ENCODE measurements at regions not wholly inside any gene's neighbourhood (a gene's known extent, or its start where the extent isn't known, plus 50 kb on each side); places are given as distances from the start of the nearest gene placed in this dataset.

DNA sequence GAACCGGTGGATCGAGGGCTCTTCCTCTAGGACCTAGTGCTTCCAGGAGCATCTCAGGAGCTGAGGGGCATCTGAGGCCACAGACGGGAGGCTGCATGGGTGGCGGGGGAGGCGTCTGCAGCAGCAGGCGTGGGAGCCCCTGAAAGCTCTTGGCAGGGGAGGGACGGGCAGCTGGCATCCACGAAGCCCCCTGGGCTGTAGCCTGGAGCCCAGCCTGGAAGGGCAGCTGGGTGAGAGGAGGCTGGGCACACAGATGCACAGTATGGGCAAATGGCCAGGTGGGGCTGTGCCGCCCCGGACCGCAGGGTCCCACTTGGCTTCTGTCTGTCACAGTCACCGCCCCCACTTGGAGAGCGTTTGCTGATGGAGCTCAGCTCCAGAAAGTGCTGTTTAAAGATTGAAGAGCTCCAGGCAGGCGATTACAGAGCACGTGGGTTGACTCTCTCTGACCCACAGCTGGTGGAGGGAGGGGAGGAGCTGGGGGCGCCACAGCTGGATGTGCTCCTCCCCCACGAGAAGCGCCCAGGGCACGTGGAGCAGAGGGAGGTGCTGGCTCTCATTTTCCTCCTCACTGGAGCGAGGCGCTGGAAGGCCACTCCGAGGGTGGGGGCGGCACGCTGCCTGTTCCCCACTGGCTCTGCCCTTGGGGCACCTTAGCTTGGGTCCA lies 155.0 kb upstream of the C14orf180 start:
- H3K27ac ChIP-seq (ENCODE audit: low read depth in 1 of 2, low read length in 2 of 2) = no peak overlapping the region
- no peak overlapping the region for H3K4me3 ChIP-seq (ENCODE audit: low read depth in 1 of 3, low read length in 3 of 3)
- WGBS = 43% methylated on average over 24 of the region's 24 CpGs
- no peak for DNase-seq (ENCODE audit: low spot score)
- H3K9me3 ChIP-seq (ENCODE audit: control insufficient read depth in 4 of 4, low read length in 3 of 4) = no peaks in the 10 kb centered on the region
- no peaks in the 10 kb centered on the region for H3K36me3 ChIP-seq (ENCODE audit: control insufficient read depth in 4 of 4, insufficient read depth in 3 of 4, low read depth in 1 of 4, low read length in 3 of 4)
- H3K4me1 ChIP-seq (ENCODE audit: control insufficient read depth in 4 of 4, insufficient read depth in 4 of 4, low read length in 3 of 4) = no peaks in the 10 kb centered on the region
- TF ChIP-seq, protein P1, sequence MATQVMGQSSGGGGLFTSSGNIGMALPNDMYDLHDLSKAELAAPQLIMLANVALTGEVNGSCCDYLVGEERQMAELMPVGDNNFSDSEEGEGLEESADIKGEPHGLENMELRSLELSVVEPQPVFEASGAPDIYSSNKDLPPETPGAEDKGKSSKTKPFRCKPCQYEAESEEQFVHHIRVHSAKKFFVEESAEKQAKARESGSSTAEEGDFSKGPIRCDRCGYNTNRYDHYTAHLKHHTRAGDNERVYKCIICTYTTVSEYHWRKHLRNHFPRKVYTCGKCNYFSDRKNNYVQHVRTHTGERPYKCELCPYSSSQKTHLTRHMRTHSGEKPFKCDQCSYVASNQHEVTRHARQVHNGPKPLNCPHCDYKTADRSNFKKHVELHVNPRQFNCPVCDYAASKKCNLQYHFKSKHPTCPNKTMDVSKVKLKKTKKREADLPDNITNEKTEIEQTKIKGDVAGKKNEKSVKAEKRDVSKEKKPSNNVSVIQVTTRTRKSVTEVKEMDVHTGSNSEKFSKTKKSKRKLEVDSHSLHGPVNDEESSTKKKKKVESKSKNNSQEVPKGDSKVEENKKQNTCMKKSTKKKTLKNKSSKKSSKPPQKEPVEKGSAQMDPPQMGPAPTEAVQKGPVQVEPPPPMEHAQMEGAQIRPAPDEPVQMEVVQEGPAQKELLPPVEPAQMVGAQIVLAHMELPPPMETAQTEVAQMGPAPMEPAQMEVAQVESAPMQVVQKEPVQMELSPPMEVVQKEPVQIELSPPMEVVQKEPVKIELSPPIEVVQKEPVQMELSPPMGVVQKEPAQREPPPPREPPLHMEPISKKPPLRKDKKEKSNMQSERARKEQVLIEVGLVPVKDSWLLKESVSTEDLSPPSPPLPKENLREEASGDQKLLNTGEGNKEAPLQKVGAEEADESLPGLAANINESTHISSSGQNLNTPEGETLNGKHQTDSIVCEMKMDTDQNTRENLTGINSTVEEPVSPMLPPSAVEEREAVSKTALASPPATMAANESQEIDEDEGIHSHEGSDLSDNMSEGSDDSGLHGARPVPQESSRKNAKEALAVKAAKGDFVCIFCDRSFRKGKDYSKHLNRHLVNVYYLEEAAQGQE (IDR thresholded peaks at IDR 0.05) = no peak
- TF ChIP-seq HNF4G (IDR thresholded peaks at IDR 0.05) = no peak
- TF ChIP-seq NR2F2 (IDR thresholded peaks at IDR 0.05) = no peak
- TF ChIP-seq YY1 (IDR thresholded peaks at IDR 0.05) = no peak
- TF ChIP-seq JUND (IDR thresholded peaks at IDR 0.05) = no peak
- TF ChIP-seq EGR1 (IDR thresholded peaks at IDR 0.05; ENCODE audit: low read depth in 2 of 2) = no peak
- no peak for TF ChIP-seq RAD21 (IDR thresholded peaks at IDR 0.05)
- TF ChIP-seq, protein P2, sequence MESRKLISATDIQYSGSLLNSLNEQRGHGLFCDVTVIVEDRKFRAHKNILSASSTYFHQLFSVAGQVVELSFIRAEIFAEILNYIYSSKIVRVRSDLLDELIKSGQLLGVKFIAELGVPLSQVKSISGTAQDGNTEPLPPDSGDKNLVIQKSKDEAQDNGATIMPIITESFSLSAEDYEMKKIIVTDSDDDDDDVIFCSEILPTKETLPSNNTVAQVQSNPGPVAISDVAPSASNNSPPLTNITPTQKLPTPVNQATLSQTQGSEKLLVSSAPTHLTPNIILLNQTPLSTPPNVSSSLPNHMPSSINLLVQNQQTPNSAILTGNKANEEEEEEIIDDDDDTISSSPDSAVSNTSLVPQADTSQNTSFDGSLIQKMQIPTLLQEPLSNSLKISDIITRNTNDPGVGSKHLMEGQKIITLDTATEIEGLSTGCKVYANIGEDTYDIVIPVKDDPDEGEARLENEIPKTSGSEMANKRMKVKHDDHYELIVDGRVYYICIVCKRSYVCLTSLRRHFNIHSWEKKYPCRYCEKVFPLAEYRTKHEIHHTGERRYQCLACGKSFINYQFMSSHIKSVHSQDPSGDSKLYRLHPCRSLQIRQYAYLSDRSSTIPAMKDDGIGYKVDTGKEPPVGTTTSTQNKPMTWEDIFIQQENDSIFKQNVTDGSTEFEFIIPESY (IDR thresholded peaks at IDR 0.05) = no peak
- TF ChIP-seq CTCF (IDR thresholded peaks at IDR 0.05; ENCODE audit: low read depth, low read length, missing input control) = no peak
- TF ChIP-seq FOXA1 (IDR thresholded peaks at IDR 0.05) = no peak
- TF ChIP-seq, protein P3, sequence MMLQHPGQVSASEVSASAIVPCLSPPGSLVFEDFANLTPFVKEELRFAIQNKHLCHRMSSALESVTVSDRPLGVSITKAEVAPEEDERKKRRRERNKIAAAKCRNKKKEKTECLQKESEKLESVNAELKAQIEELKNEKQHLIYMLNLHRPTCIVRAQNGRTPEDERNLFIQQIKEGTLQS (IDR thresholded peaks at IDR 0.05) = no peak
- no peak for TF ChIP-seq TAF1 (conservative IDR thresholded peaks at IDR 0.05)
- H3K27me3 ChIP-seq (ENCODE audit: control insufficient read depth in 4 of 4, insufficient read depth in 4 of 4, low read length in 3 of 4) = no peaks in the 10 kb centered on the region
- no peak overlapping the region for H3K9ac ChIP-seq (ENCODE audit: low read depth in 1 of 2, low read length in 2 of 2)

GRCh38 chr14:104425171-104425681 lies 154.3 kb upstream of the C14orf180 start:
- no peak overlapping the region for H3K4me3 ChIP-seq (ENCODE audit: low read depth in 1 of 3, low read length in 3 of 3)
- DNase-seq (ENCODE audit: low spot score) = no peak
- H3K9me3 ChIP-seq (ENCODE audit: control insufficient read depth in 4 of 4, low read length in 3 of 4) = no peaks in the 10 kb centered on the region
- H3K36me3 ChIP-seq (ENCODE audit: control insufficient read depth in 4 of 4, insufficient read depth in 3 of 4, low read depth in 1 of 4, low read length in 3 of 4) = no peaks in the 10 kb centered on the region
- 66% methylated on average over 16 of the region's 16 CpGs for WGBS
- H3K9ac ChIP-seq (ENCODE audit: low read depth in 1 of 2, low read length in 2 of 2) = no peak overlapping the region
- no peaks in the 10 kb centered on the region for H3K27me3 ChIP-seq (ENCODE audit: control insufficient read depth in 4 of 4, insufficient read depth in 4 of 4, low read length in 3 of 4)
- H3K4me1 ChIP-seq (ENCODE audit: control insufficient read depth in 4 of 4, insufficient read depth in 4 of 4, low read length in 3 of 4) = no peaks in the 10 kb centered on the region
- no peak overlapping the region for H3K27ac ChIP-seq (ENCODE audit: low read depth in 1 of 2, low read length in 2 of 2)
- TF ChIP-seq JUND (IDR thresholded peaks at IDR 0.05) (no peak), YY1 (IDR thresholded peaks at IDR 0.05) (no peak), EGR1 (IDR thresholded peaks at IDR 0.05; ENCODE audit: low read depth in 2 of 2) (no peak), RAD21 (IDR thresholded peaks at IDR 0.05) (no peak), HNF4A (conservative IDR thresholded peaks at IDR 0.05) (no peak), CTCF (IDR thresholded peaks at IDR 0.05; ENCODE audit: low read depth, low read length, missing input control) (no peak), HNF4G (IDR thresholded peaks at IDR 0.05) (no peak), FOXA1 (IDR thresholded peaks at IDR 0.05) (no peak), NR2F2 (IDR thresholded peaks at IDR 0.05) (no peak), SP1 (IDR thresholded peaks at IDR 0.05) (no peak), RXRA (IDR thresholded peaks at IDR 0.05) (no peak)
- TF ChIP-seq, protein P1 (IDR thresholded peaks at IDR 0.05) = no peak
- TF ChIP-seq, protein P3 (IDR thresholded peaks at IDR 0.05) = no peak
- TF ChIP-seq, protein P4, sequence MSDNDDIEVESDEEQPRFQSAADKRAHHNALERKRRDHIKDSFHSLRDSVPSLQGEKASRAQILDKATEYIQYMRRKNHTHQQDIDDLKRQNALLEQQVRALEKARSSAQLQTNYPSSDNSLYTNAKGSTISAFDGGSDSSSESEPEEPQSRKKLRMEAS (IDR thresholded peaks at IDR 0.05) = no peak
